HepG2 (cell line): ENCODE measurements at regions not wholly inside any gene's neighbourhood (a gene's known extent, or its start where the extent isn't known, plus 50 kb on each side); places are given as distances from the start of the nearest gene placed in this dataset.

Experiments
- FOXA3 ChIP-seq: IDR thresholded peaks from 2 replicates; pipeline ENCODE4 v1.6.1; 2016; ENCODE audit warnings: missing genetic modification reagents, missing compliant biosample characterization
- MIER3 ChIP-seq: IDR thresholded peaks from 2 replicates; pipeline ENCODE4 v1.6.1; 2016; ENCODE audit warnings: missing compliant biosample characterization, borderline replicate concordance
- NFYB ChIP-seq: sonication (generic); formaldehyde crosslinking; IDR thresholded peaks from 2 replicates; pipeline ENCODE4 v1.4.0; 2020; ENCODE audit warnings: missing genetic modification reagents
- POLR2AphosphoS5 ChIP-seq: IDR thresholded peaks from 2 replicates; pipeline ENCODE4 v1.6.1; 2012; ENCODE audit warnings: low read depth, low read length
- SMAD1 ChIP-seq: sonication (generic); formaldehyde crosslinking; IDR thresholded peaks from 2 replicates; pipeline ENCODE4 v1.4.0; 2020; ENCODE audit warnings: missing genetic modification reagents, low read depth, mild to moderate bottlenecking, borderline replicate concordance
- SNAI1 ChIP-seq: sonication (generic); formaldehyde crosslinking; IDR thresholded peaks from 2 replicates; pipeline ENCODE4 v1.5.0; 2020; ENCODE audit warnings: mild to moderate bottlenecking, missing genetic modification reagents, borderline replicate concordance
- TBP ChIP-seq: sonication (generic); formaldehyde crosslinking; IDR thresholded peaks from 2 replicates; pipeline ENCODE4 v1.5.0; 2020; ENCODE audit warnings: missing genetic modification reagents
- TBX2 ChIP-seq: sonication (generic); formaldehyde crosslinking; IDR thresholded peaks from 2 replicates; pipeline ENCODE4 v1.5.0; 2020; ENCODE audit warnings: missing genetic modification reagents, mild to moderate bottlenecking, borderline replicate concordance
- TEAD2 ChIP-seq: sonication (generic); formaldehyde crosslinking; IDR thresholded peaks from 2 replicates; pipeline ENCODE4 v1.9.0; 2021; ENCODE audit warnings: missing genetic modification reagents
- ZNF10 ChIP-seq: sonication (generic); formaldehyde crosslinking; IDR thresholded peaks from 2 replicates; pipeline ENCODE4 v1.4.0; 2020; ENCODE audit warnings: mild to moderate bottlenecking, low read depth, missing genetic modification reagents, borderline replicate concordance
- ZNF207 ChIP-seq: fragments of 450-650 bp; IDR thresholded peaks from 2 replicates; pipeline ENCODE4 v1.6.1; 2016; ENCODE audit warnings: antibody characterized with exemption, borderline replicate concordance
- TF ChIP-seq, protein P1 (sequence below): IDR thresholded peaks from 2 replicates; pipeline ENCODE4 v1.6.1; 2016; ENCODE audit warnings: low read depth, missing genetic modification reagents, missing compliant biosample characterization
- TF ChIP-seq, protein P2 (sequence below): sonication (generic); formaldehyde crosslinking; IDR thresholded peaks from 2 replicates; pipeline ENCODE4 v1.4.0; 2020; ENCODE audit warnings: missing genetic modification reagents, low read depth, mild to moderate bottlenecking, borderline replicate concordance
- TF ChIP-seq, protein P3 (sequence below): IDR thresholded peaks from 2 replicates; pipeline ENCODE4 v1.6.1; 2018; ENCODE audit warnings: missing genetic modification reagents, mild to moderate bottlenecking, missing compliant biosample characterization
- TF ChIP-seq, protein P4 (sequence below): sonication (generic); formaldehyde crosslinking; IDR thresholded peaks from 2 replicates; pipeline ENCODE4 v1.4.0; 2020; ENCODE audit warnings: missing genetic modification reagents, borderline replicate concordance
- TF ChIP-seq, protein P5 (sequence below): sonication (generic); formaldehyde crosslinking; IDR thresholded peaks from 2 replicates; pipeline ENCODE4 v1.4.0; 2020; ENCODE audit warnings: mild to moderate bottlenecking, low read depth, missing genetic modification reagents

DNA sequence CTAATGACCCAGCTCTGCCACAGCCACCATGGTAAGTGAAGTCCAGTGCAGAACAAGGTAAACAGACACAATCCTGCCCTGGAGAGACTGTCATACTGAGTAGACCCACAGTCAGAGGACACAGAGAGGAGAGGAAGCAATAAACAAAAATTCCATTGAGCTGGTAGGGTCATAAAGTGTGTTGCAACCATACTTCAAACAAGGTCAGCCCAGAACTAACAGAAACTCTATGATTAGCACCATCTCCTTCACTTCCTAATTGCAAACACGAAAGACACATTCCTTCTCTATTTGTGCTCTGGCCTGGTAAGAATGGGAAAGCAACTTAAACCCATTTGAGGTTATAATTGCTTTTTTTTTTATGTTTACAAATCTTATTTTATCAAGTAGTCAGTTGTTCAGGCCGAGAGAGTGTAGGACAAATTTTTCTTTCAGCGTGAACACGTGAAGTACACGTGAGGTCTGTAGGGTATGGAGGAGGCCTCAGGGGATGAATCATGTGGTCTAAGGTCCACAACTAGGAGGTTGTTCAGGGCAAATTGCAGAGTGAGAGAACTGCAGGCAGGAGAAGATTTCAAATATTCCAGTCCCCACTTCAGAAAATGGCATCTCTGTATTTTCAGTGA, 71.4 kb upstream of the GLS start (continued):
- TF ChIP-seq, protein P1, sequence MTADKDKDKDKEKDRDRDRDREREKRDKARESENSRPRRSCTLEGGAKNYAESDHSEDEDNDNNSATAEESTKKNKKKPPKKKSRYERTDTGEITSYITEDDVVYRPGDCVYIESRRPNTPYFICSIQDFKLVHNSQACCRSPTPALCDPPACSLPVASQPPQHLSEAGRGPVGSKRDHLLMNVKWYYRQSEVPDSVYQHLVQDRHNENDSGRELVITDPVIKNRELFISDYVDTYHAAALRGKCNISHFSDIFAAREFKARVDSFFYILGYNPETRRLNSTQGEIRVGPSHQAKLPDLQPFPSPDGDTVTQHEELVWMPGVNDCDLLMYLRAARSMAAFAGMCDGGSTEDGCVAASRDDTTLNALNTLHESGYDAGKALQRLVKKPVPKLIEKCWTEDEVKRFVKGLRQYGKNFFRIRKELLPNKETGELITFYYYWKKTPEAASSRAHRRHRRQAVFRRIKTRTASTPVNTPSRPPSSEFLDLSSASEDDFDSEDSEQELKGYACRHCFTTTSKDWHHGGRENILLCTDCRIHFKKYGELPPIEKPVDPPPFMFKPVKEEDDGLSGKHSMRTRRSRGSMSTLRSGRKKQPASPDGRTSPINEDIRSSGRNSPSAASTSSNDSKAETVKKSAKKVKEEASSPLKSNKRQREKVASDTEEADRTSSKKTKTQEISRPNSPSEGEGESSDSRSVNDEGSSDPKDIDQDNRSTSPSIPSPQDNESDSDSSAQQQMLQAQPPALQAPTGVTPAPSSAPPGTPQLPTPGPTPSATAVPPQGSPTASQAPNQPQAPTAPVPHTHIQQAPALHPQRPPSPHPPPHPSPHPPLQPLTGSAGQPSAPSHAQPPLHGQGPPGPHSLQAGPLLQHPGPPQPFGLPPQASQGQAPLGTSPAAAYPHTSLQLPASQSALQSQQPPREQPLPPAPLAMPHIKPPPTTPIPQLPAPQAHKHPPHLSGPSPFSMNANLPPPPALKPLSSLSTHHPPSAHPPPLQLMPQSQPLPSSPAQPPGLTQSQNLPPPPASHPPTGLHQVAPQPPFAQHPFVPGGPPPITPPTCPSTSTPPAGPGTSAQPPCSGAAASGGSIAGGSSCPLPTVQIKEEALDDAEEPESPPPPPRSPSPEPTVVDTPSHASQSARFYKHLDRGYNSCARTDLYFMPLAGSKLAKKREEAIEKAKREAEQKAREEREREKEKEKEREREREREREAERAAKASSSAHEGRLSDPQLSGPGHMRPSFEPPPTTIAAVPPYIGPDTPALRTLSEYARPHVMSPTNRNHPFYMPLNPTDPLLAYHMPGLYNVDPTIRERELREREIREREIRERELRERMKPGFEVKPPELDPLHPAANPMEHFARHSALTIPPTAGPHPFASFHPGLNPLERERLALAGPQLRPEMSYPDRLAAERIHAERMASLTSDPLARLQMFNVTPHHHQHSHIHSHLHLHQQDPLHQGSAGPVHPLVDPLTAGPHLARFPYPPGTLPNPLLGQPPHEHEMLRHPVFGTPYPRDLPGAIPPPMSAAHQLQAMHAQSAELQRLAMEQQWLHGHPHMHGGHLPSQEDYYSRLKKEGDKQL (CRISPR knock-in tag): peak; percentile 83
- TF ChIP-seq, protein P2, sequence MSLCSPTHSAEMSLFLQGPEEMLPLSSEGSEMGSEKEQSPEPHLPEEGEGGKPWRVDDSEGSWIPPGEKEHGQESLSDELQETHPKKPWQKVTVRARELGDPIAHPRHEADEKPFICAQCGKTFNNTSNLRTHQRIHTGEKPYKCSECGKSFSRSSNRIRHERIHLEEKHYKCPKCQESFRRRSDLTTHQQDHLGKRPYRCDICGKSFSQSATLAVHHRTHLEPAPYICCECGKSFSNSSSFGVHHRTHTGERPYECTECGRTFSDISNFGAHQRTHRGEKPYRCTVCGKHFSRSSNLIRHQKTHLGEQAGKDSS (CRISPR knock-in tag): peak; percentile 51; the same call in 1 of the 2 replicates
- TF ChIP-seq, protein P3, sequence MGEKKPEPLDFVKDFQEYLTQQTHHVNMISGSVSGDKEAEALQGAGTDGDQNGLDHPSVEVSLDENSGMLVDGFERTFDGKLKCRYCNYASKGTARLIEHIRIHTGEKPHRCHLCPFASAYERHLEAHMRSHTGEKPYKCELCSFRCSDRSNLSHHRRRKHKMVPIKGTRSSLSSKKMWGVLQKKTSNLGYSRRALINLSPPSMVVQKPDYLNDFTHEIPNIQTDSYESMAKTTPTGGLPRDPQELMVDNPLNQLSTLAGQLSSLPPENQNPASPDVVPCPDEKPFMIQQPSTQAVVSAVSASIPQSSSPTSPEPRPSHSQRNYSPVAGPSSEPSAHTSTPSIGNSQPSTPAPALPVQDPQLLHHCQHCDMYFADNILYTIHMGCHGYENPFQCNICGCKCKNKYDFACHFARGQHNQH (CRISPR knock-in tag): peak; percentile 95
- TF ChIP-seq, protein P4, sequence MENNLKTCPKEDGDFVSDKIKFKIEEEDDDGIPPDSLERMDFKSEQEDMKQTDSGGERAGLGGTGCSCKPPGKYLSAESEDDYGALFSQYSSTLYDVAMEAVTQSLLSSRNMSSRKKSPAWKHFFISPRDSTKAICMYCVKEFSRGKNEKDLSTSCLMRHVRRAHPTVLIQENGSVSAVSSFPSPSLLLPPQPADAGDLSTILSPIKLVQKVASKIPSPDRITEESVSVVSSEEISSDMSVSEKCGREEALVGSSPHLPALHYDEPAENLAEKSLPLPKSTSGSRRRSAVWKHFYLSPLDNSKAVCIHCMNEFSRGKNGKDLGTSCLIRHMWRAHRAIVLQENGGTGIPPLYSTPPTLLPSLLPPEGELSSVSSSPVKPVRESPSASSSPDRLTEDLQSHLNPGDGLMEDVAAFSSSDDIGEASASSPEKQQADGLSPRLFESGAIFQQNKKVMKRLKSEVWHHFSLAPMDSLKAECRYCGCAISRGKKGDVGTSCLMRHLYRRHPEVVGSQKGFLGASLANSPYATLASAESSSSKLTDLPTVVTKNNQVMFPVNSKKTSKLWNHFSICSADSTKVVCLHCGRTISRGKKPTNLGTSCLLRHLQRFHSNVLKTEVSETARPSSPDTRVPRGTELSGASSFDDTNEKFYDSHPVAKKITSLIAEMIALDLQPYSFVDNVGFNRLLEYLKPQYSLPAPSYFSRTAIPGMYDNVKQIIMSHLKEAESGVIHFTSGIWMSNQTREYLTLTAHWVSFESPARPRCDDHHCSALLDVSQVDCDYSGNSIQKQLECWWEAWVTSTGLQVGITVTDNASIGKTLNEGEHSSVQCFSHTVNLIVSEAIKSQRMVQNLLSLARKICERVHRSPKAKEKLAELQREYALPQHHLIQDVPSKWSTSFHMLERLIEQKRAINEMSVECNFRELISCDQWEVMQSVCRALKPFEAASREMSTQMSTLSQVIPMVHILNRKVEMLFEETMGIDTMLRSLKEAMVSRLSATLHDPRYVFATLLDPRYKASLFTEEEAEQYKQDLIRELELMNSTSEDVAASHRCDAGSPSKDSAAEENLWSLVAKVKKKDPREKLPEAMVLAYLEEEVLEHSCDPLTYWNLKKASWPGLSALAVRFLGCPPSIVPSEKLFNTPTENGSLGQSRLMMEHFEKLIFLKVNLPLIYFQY: peak; percentile 93; the same call in 1 of the 2 replicates
- TF ChIP-seq FOXA3 (CRISPR knock-in tag) (peak; percentile 87), ZNF207 (no peak), TBX2 (CRISPR knock-in tag) (peak; percentile 100), NFYB (CRISPR knock-in tag) (0 out of 2 replicates have a peak, but pooled peaks have one; percentile 7), POLR2AphosphoS5 (peak; percentile 72), SNAI1 (CRISPR knock-in tag) (peak; percentile 88; the same call in 1 of the 2 replicates), TEAD2 (peak; percentile 47; the same call in 1 of the 2 replicates), ZNF10 (CRISPR knock-in tag) (no peak), MIER3 (CRISPR knock-in tag) (peak; percentile 96), SMAD1 (CRISPR knock-in tag) (no peak), TBP (CRISPR knock-in tag) (no peak)
- TF ChIP-seq, protein P5, sequence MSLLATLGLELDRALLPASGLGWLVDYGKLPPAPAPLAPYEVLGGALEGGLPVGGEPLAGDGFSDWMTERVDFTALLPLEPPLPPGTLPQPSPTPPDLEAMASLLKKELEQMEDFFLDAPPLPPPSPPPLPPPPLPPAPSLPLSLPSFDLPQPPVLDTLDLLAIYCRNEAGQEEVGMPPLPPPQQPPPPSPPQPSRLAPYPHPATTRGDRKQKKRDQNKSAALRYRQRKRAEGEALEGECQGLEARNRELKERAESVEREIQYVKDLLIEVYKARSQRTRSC (CRISPR knock-in tag): peak; percentile 95
